ENCODE measurements at regions not wholly inside any gene's neighbourhood (a gene's known extent, or its start where the extent isn't known, plus 50 kb on each side); places are given as distances from the start of the nearest gene placed in this dataset.

- DNase-seq = peak; percentile 50
- Histone ChIP-seq H3K9ac (ENCODE audit: extremely low read depth, low read length, poor library complexity, severe bottlenecking) (no peak overlapping the region), H3K36me3 (ENCODE audit: control insufficient read depth, insufficient read depth, low read length) (no peaks in the 10 kb centered on the region), H3K9me3 (ENCODE audit: control insufficient read depth, low read length) (no peaks in the 10 kb centered on the region), H3K27ac (ENCODE audit: low read depth, low read length) (no peak overlapping the region), H3K4me1 (ENCODE audit: control insufficient read depth, insufficient read depth, low read length) (peaks cover 3% of the 10 kb centered on the region), H3K27me3 (ENCODE audit: control insufficient read depth, insufficient read depth, low read length, poor library complexity, severe bottlenecking) (peaks cover 20% of the 10 kb centered on the region), H3K4me3 (ENCODE audit: low read length) (no peak overlapping the region)
- peaks cover 41% of the 10 kb centered on the region for H3K27me3 Mint-ChIP-seq (ENCODE audit: insufficient read depth)
- H3K27ac Mint-ChIP-seq = no peak overlapping the region
- peaks cover 15% of the 10 kb centered on the region for H3K4me1 Mint-ChIP-seq
- no peaks in the 10 kb centered on the region for H3K36me3 Mint-ChIP-seq (ENCODE audit: low read depth)
- H3K4me3 Mint-ChIP-seq = no peak overlapping the region
- H3K9me3 Mint-ChIP-seq = no peaks in the 10 kb centered on the region
- WGBS, 2 experiments (ENCODE audit: insufficient coverage in 1 of 2, insufficient read length in 1 of 2) = 77 to 85% methylated on average over 6 to 7 of the region's 7 CpGs
- TF ChIP-seq CTCF (conservative IDR thresholded peaks at IDR 0.05) = no peak
Measured at GRCh38 chr9:19926774-19927173, 137.9 kb upstream of the SLC24A2 start.

- peaks cover 3% of the 10 kb centered on the region for H3K4me1 ChIP-seq (ENCODE audit: control insufficient read depth, insufficient read depth, low read length)
- Mint-ChIP-seq H3K4me1 (peaks cover 15% of the 10 kb centered on the region), H3K4me3 (peak overlapping the region; percentile 49), H3K27ac (no peak overlapping the region), H3K27me3 (ENCODE audit: insufficient read depth) (peaks cover 41% of the 10 kb centered on the region), H3K9me3 (no peaks in the 10 kb centered on the region), H3K36me3 (ENCODE audit: low read depth) (no peaks in the 10 kb centered on the region)
- H3K27ac ChIP-seq (ENCODE audit: low read depth, low read length) = peak overlapping the region; percentile 10
- H3K9ac ChIP-seq (ENCODE audit: extremely low read depth, low read length, poor library complexity, severe bottlenecking) = no peak overlapping the region
- DNase-seq = peak; percentile 93
- no peaks in the 10 kb centered on the region for H3K9me3 ChIP-seq (ENCODE audit: control insufficient read depth, low read length)
- peaks cover 20% of the 10 kb centered on the region for H3K27me3 ChIP-seq (ENCODE audit: control insufficient read depth, insufficient read depth, low read length, poor library complexity, severe bottlenecking)
- WGBS, 2 experiments (ENCODE audit: insufficient coverage in 1 of 2, insufficient read length in 1 of 2) = 25 to 26% methylated on average over 17 to 20 of the region's 20 CpGs
- H3K36me3 ChIP-seq (ENCODE audit: control insufficient read depth, insufficient read depth, low read length) = no peaks in the 10 kb centered on the region
- peak; percentile 96 for TF ChIP-seq CTCF (conservative IDR thresholded peaks at IDR 0.05)
- peak overlapping the region; percentile 56 for H3K4me3 ChIP-seq (ENCODE audit: low read length)
Measured at GRCh38 chr9:19925674-19926503, 137.1 kb upstream of the SLC24A2 start.

GRCh38 chr9:19924080-19924479, 135.2 kb upstream of the SLC24A2 start:
- 87 to 94% methylated on average over 2 of the region's 2 CpGs for WGBS, 2 experiments (ENCODE audit: insufficient coverage in 1 of 2, insufficient read length in 1 of 2)
- no peak for DNase-seq
- Histone ChIP-seq H3K9ac (ENCODE audit: extremely low read depth, low read length, poor library complexity, severe bottlenecking) (no peak overlapping the region), H3K9me3 (ENCODE audit: control insufficient read depth, low read length) (no peaks in the 10 kb centered on the region), H3K36me3 (ENCODE audit: control insufficient read depth, insufficient read depth, low read length) (no peaks in the 10 kb centered on the region), H3K4me3 (ENCODE audit: low read length) (no peak overlapping the region), H3K27ac (ENCODE audit: low read depth, low read length) (no peak overlapping the region), H3K4me1 (ENCODE audit: control insufficient read depth, insufficient read depth, low read length) (peaks cover 3% of the 10 kb centered on the region), H3K27me3 (ENCODE audit: control insufficient read depth, insufficient read depth, low read length, poor library complexity, severe bottlenecking) (peaks cover 20% of the 10 kb centered on the region)
- Mint-ChIP-seq H3K36me3 (ENCODE audit: low read depth) (no peaks in the 10 kb centered on the region), H3K27me3 (ENCODE audit: insufficient read depth) (peaks cover 37% of the 10 kb centered on the region), H3K27ac (no peak overlapping the region), H3K9me3 (no peaks in the 10 kb centered on the region), H3K4me3 (no peak overlapping the region), H3K4me1 (peaks cover 17% of the 10 kb centered on the region)
- TF ChIP-seq CTCF (conservative IDR thresholded peaks at IDR 0.05) = no peak

Measured in endodermal cell (in vitro differentiated cells).